ENCODE measurements at regions not wholly inside any gene's neighbourhood (a gene's known extent, or its start where the extent isn't known, plus 50 kb on each side); places are given as distances from the start of the nearest gene placed in this dataset.

GRCh38 chr2:18924386-18924785 lies 335.0 kb upstream of the NT5C1B start:
- TF ChIP-seq, protein P1, sequence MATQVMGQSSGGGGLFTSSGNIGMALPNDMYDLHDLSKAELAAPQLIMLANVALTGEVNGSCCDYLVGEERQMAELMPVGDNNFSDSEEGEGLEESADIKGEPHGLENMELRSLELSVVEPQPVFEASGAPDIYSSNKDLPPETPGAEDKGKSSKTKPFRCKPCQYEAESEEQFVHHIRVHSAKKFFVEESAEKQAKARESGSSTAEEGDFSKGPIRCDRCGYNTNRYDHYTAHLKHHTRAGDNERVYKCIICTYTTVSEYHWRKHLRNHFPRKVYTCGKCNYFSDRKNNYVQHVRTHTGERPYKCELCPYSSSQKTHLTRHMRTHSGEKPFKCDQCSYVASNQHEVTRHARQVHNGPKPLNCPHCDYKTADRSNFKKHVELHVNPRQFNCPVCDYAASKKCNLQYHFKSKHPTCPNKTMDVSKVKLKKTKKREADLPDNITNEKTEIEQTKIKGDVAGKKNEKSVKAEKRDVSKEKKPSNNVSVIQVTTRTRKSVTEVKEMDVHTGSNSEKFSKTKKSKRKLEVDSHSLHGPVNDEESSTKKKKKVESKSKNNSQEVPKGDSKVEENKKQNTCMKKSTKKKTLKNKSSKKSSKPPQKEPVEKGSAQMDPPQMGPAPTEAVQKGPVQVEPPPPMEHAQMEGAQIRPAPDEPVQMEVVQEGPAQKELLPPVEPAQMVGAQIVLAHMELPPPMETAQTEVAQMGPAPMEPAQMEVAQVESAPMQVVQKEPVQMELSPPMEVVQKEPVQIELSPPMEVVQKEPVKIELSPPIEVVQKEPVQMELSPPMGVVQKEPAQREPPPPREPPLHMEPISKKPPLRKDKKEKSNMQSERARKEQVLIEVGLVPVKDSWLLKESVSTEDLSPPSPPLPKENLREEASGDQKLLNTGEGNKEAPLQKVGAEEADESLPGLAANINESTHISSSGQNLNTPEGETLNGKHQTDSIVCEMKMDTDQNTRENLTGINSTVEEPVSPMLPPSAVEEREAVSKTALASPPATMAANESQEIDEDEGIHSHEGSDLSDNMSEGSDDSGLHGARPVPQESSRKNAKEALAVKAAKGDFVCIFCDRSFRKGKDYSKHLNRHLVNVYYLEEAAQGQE (IDR thresholded peaks at IDR 0.05; ENCODE audit: low read depth): no peak
- TF ChIP-seq EP300 (IDR thresholded peaks at IDR 0.05; ENCODE audit: borderline replicate concordance): no peak
- TF ChIP-seq CEBPB (IDR thresholded peaks at IDR 0.05): no peak
- no peak for TF ChIP-seq NFIC (IDR thresholded peaks at IDR 0.05)
- TF ChIP-seq CREB1 (IDR thresholded peaks at IDR 0.05; ENCODE audit: low read depth): no peak
- TF ChIP-seq YY1 (IDR thresholded peaks at IDR 0.05; ENCODE audit: low read depth): no peak
- TF ChIP-seq FOXM1 (IDR thresholded peaks at IDR 0.05; ENCODE audit: borderline replicate concordance, low read depth): no peak
- no peak for TF ChIP-seq MAX (IDR thresholded peaks at IDR 0.05)
- no peak for TF ChIP-seq TAF1 (IDR thresholded peaks at IDR 0.05; ENCODE audit: low read depth)
- TF ChIP-seq ZBTB7A (IDR thresholded peaks at IDR 0.05; ENCODE audit: low read depth): no peak
- no peak for TF ChIP-seq TEAD4 (IDR thresholded peaks at IDR 0.05)
